IMR-90 (cell line): ENCODE measurements at regions not wholly inside any gene's neighbourhood (a gene's known extent, or its start where the extent isn't known, plus 50 kb on each side); places are given as distances from the start of the nearest gene placed in this dataset.

Experiments
- ATAC-seq: fragments of 200-7000 bp; cut with Tn5 transposase; 2 replicates; pipeline ENCODE4 v1.9.1; 2020; ENCODE audit warnings: low read depth, mild to moderate bottlenecking, moderate library complexity
- BruUV-seq: library from RNA; stranded (reverse); fragments of 400-500 nt; replicated peaks from 2 replicates; lab custom pipeline; 2021; lab: Mats Ljungman, UMichigan
- CTCF ChIA-PET: fragments of 300-600 bp; formaldehyde crosslinking; extraction: SDS; loops from one replicate; lab custom pipeline; 2021; ENCODE audit warnings: antibody characterized with exemption; lab: Yijun Ruan, JAX
- POLR2A ChIA-PET: fragments of 300-600 bp; sonication (Branson Sonifier 250); formaldehyde crosslinking; loops from one replicate; lab custom pipeline; 2022; ENCODE audit warnings: antibody characterized with exemption; ENCODE audit not compliant: unreplicated experiment; lab: Charles Lee
- DNase-seq: peaks from one replicate; pipeline ENCODE4 v3.0.0; 2013
- H2AFZ ChIP-seq: replicated peaks from 2 replicates; pipeline ENCODE3; 2013; ENCODE audit warnings: low read length, mild to moderate bottlenecking; ENCODE audit not compliant: poor library complexity
- H2AK5ac ChIP-seq: 2 replicates; pipeline ENCODE4 v1.6.1; 2013; ENCODE audit warnings: low read depth, low read length, inconsistent platforms
- H2AK9ac ChIP-seq: replicated peaks from 2 replicates; pipeline ENCODE3; 2013; ENCODE audit warnings: mild to moderate bottlenecking, low read depth, low read length, moderate library complexity; ENCODE audit not compliant: poor library complexity
- H2BK120ac ChIP-seq: 2 replicates; pipeline ENCODE4 v1.6.1; 2013; ENCODE audit warnings: low read depth, low read length, inconsistent platforms
- H2BK15ac ChIP-seq: 3 replicates; pipeline ENCODE4 v1.6.1; 2013; ENCODE audit warnings: low read depth, low read length, inconsistent platforms
- H2BK20ac ChIP-seq: 2 replicates; pipeline ENCODE4 v1.6.1; 2013; ENCODE audit warnings: low read depth, mild to moderate bottlenecking, inconsistent platforms, low read length, moderate library complexity
- H2BK5ac ChIP-seq: 2 replicates; pipeline ENCODE4 v1.6.1; 2013; ENCODE audit warnings: mild to moderate bottlenecking, low read depth, low read length, inconsistent platforms; ENCODE audit not compliant: poor library complexity, severe bottlenecking
- H3K14ac ChIP-seq: replicated peaks from 2 replicates; pipeline ENCODE4 v1.6.1; 2013; ENCODE audit warnings: low read depth, low read length, inconsistent platforms
- H3K18ac ChIP-seq: 2 replicates; pipeline ENCODE4 v1.6.1; 2013; ENCODE audit warnings: low read depth, low read length, control low read depth
- H3K23ac ChIP-seq: 2 replicates; pipeline ENCODE4 v1.6.1; 2013; ENCODE audit warnings: low read depth, low read length, inconsistent platforms
- H3K27ac ChIP-seq: 2 replicates; pipeline ENCODE4 v1.5.1; 2013; ENCODE audit warnings: mild to moderate bottlenecking, control low read depth, low read length; ENCODE audit not compliant: insufficient read depth
- H3K27me3 ChIP-seq: 2 replicates; pipeline ENCODE4 v1.6.1; 2013; ENCODE audit warnings: low read length; ENCODE audit not compliant: control insufficient read depth, insufficient read depth
- H3K36me3 ChIP-seq: 2 replicates; pipeline ENCODE4 v1.6.1; 2013; ENCODE audit warnings: low read length, mixed read lengths; ENCODE audit not compliant: control insufficient read depth, insufficient read depth
- H3K4ac ChIP-seq: 2 replicates; pipeline ENCODE4 v1.6.1; 2013; ENCODE audit warnings: low read depth, low read length, inconsistent platforms
- H3K4me1 ChIP-seq: 2 replicates; pipeline ENCODE4 v1.6.1; 2013; ENCODE audit warnings: low read length, mixed read lengths; ENCODE audit not compliant: control insufficient read depth, insufficient read depth
- H3K4me2 ChIP-seq: 2 replicates; pipeline ENCODE4 v1.6.1; 2013; ENCODE audit warnings: low read depth, mild to moderate bottlenecking, control low read depth, low read length, moderate library complexity
- H3K4me3 ChIP-seq: 2 replicates; pipeline ENCODE4 v1.5.1; 2013; ENCODE audit warnings: low read depth, mild to moderate bottlenecking, control low read depth, low read length, moderate library complexity; ENCODE audit not compliant: insufficient read depth
- H3K56ac ChIP-seq: 2 replicates; pipeline ENCODE4 v1.6.1; 2013; ENCODE audit warnings: low read length, inconsistent platforms; ENCODE audit not compliant: insufficient read depth; ENCODE audit errors: extremely low read depth
- H3K79me1 ChIP-seq, 2 experiments: 2 replicates each; pipeline ENCODE4 v1.6.1; 2013; ENCODE audit warnings: low read length in 2 of 2, inconsistent platforms in 1 of 2, low read depth in 1 of 2
- H3K9ac ChIP-seq: 2 replicates; pipeline ENCODE4 v1.6.1; 2013; ENCODE audit warnings: low read depth, low read length, control low read depth
- H3K9me1 ChIP-seq: 2 replicates; pipeline ENCODE4 v1.6.1; 2013; ENCODE audit warnings: low read length, inconsistent platforms; ENCODE audit not compliant: insufficient read depth
- H3K9me3 ChIP-seq: 2 replicates; pipeline ENCODE4 v1.6.1; 2013; ENCODE audit warnings: low read length; ENCODE audit not compliant: control insufficient read depth, insufficient read depth
- H4K20me1 ChIP-seq: 2 replicates; pipeline ENCODE4 v1.6.1; 2013; ENCODE audit warnings: low read length, inconsistent platforms; ENCODE audit not compliant: insufficient read depth
- H4K5ac ChIP-seq: 2 replicates; pipeline ENCODE4 v1.6.1; 2013; ENCODE audit warnings: mild to moderate bottlenecking, low read depth, low read length, control low read depth
- H4K8ac ChIP-seq, 2 experiments: 2 replicates each; pipeline ENCODE4 v1.6.1; 2013; ENCODE audit warnings: low read depth in 2 of 2, low read length in 2 of 2, control low read depth in 1 of 2, inconsistent platforms in 1 of 2
- H4K91ac ChIP-seq: 2 replicates; pipeline ENCODE4 v1.6.1; 2013; ENCODE audit warnings: low read depth, low read length, inconsistent platforms; ENCODE audit not compliant: insufficient read depth
- BHLHE40 ChIP-seq: fragments of 150-350 bp; IDR thresholded peaks from 2 replicates; pipeline ENCODE4 v1.6.1; 2016; ENCODE audit warnings: mild to moderate bottlenecking, low read depth, low read length
- CHD1 ChIP-seq: IDR thresholded peaks from 2 replicates; pipeline ENCODE4 v1.6.1; 2012; ENCODE audit warnings: low read depth, low read length, improper control_type of control experiment
- MAFK ChIP-seq: IDR thresholded peaks from 2 replicates; pipeline ENCODE4 v1.6.1; 2012; ENCODE audit warnings: low read depth, low read length, improper control_type of control experiment
- NFE2L2 ChIP-seq: fragments of 150-350 bp; IDR thresholded peaks from 2 replicates; pipeline ENCODE4 v1.6.1; 2016; ENCODE audit warnings: low read depth, mild to moderate bottlenecking, low read length
- WGBS, 2 experiments: methylation state at CpG; one replicate each; pipeline versions ENCODE4 v1.1.5 to v1.1.7; 2013; ENCODE audit warnings: missing lambda C conversion rate in 2 of 2; ENCODE audit not compliant: insufficient read length in 1 of 2; ENCODE audit errors: extremely low coverage in 2 of 2; 5-methylcytosine and 5-hydroxymethylcytosine counted together
- dilution Hi-C: fragments of 300-500 bp; cut with HindIII; formaldehyde crosslinking; loops from one replicate; pipeline ENCODE4 v1.14.3; 2018; ENCODE audit warnings: low sequenced_read_pairs; ENCODE audit not compliant: unreplicated experiment
- in situ Hi-C: fragments of 300-500 bp; cut with MboI; formaldehyde crosslinking; loops from 3 replicates; pipeline ENCODE4 v1.14.3; 2019; ENCODE audit warnings: low sequenced_read_pairs, inconsistent platforms, mixed read lengths
- intact Hi-C: fragments of 100-400 bp; cut with micrococcal nuclease; formaldehyde crosslinking; loops from 2 replicates; pipeline ENCODE4 v1.10.0; 2022
- TF ChIP-seq, protein P1 (sequence below): fragments of 150-350 bp; IDR thresholded peaks from 2 replicates; pipeline ENCODE4 v1.6.1; 2017; ENCODE audit warnings: mild to moderate bottlenecking, antibody characterized with exemption, low read length, low read depth

DNA sequence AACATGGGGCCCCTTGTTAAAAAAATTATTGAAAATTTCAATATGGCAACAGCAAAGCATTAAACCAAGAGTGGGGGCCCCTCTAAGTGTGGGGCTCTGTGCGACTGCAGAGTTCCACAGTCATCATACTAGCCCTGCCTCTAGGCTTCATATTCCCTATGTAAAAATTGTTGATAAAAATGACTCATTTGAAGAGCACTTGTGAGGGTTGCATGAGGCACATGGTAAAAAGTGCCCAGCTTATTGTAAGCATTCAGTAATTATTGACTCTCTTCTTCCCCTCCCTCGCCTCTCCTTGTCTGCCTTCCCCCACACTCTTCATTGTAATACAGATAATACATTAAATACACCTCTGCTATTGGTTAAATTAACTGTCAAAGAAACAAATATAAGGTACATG, 86.7 kb upstream of the PTBP2 start:
- ATAC-seq = peak; percentile 96

More for the DNA sequence above, 86.7 kb upstream of the PTBP2 start:
- Histone ChIP-seq H3K79me1 (no peaks in the 10 kb centered on the region), H2AK9ac (no peak overlapping the region), H4K5ac (no peak overlapping the region), H3K4me1 (no peaks in the 10 kb centered on the region), H3K9me1 (peaks cover 2% of the 10 kb centered on the region; the same call in 1 of the 2 replicates), H2BK120ac (no peak overlapping the region), H3K27ac (no peak overlapping the region), H4K20me1 (no peaks in the 10 kb centered on the region), H3K9ac (no peak overlapping the region), H3K9me3 (no peaks in the 10 kb centered on the region), H3K4ac (no peak overlapping the region), H2BK5ac (no peak overlapping the region), H2BK20ac (no peak overlapping the region), H3K23ac (no peak overlapping the region), H3K18ac (no peak overlapping the region), H3K4me3 (no peak overlapping the region), H2AK5ac (no peak overlapping the region), H2BK15ac (no peak overlapping the region), H3K14ac (no peak overlapping the region), H3K27me3 (no peaks in the 10 kb centered on the region), H2AFZ (no peak overlapping the region), H3K36me3 (no peaks in the 10 kb centered on the region), H4K91ac (no peak overlapping the region), H3K56ac (no peak overlapping the region), H3K4me2 (no peak overlapping the region), H4K8ac (no peak overlapping the region)
- POLR2A ChIA-PET = no interaction called here
- intact Hi-C loops (no loop called here), dilution Hi-C loops (no loop called here), in situ Hi-C loops (no loop called here)
- DNase-seq = peak; percentile 64
- no CpG with 5 or more reads among the region's 2 CpGs for WGBS, 2 experiments
- CTCF ChIA-PET = no interaction called here
- no TSS peak for BruUV-seq
- TF ChIP-seq BHLHE40 (no peak), CHD1 (no peak), NFE2L2 (no peak), MAFK (no peak)
- TF ChIP-seq, protein P1, sequence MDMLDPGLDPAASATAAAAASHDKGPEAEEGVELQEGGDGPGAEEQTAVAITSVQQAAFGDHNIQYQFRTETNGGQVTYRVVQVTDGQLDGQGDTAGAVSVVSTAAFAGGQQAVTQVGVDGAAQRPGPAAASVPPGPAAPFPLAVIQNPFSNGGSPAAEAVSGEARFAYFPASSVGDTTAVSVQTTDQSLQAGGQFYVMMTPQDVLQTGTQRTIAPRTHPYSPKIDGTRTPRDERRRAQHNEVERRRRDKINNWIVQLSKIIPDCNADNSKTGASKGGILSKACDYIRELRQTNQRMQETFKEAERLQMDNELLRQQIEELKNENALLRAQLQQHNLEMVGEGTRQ = no peak
